Central memory CD8-positive, alpha-beta T cell (primary cell): ENCODE measurements at regions not wholly inside any gene's neighbourhood (a gene's known extent, or its start where the extent isn't known, plus 50 kb on each side); places are given as distances from the start of the nearest gene placed in this dataset.

ENCODE experiments used
- ATAC-seq: fragments of 150-1000 bp; cut with Tn5 transposase; replicated peaks from 2 replicates; pipeline ENCODE4 v1.10.0; 2022; ENCODE audit warnings: mild to moderate bottlenecking, moderate FRiP score, moderate number of reproducible peaks; ENCODE audit not compliant: poor library complexity, severe bottlenecking; ENCODE audit errors: extremely low read depth
- DNase-seq, 2 donors: peaks; one replicate each; pipeline ENCODE4 v3.0.0; 2021; ENCODE audit warnings: low spot score in 2 of 2
- H3K27ac Mint-ChIP-seq: one replicate; pipeline ENCODE4 v1.8.0; 2022; ENCODE audit warnings: low read depth, mild to moderate bottlenecking, moderate library complexity, mixed read lengths
- H3K27me3 Mint-ChIP-seq: one replicate; pipeline ENCODE4 v1.8.0; 2022; ENCODE audit warnings: mixed read lengths
- H3K36me3 Mint-ChIP-seq: one replicate; pipeline ENCODE4 v1.8.0; 2022; ENCODE audit warnings: mild to moderate bottlenecking, moderate library complexity, mixed read lengths; ENCODE audit not compliant: insufficient read depth
- H3K4me1 Mint-ChIP-seq: one replicate; pipeline ENCODE4 v1.8.0; 2022; ENCODE audit warnings: mixed read lengths
- H3K4me3 Mint-ChIP-seq: one replicate; pipeline ENCODE4 v1.8.0; 2022; ENCODE audit warnings: mild to moderate bottlenecking, moderate library complexity, mixed read lengths
- H3K9me3 Mint-ChIP-seq: one replicate; pipeline ENCODE4 v1.8.0; 2022; ENCODE audit warnings: mixed read lengths

DNA sequence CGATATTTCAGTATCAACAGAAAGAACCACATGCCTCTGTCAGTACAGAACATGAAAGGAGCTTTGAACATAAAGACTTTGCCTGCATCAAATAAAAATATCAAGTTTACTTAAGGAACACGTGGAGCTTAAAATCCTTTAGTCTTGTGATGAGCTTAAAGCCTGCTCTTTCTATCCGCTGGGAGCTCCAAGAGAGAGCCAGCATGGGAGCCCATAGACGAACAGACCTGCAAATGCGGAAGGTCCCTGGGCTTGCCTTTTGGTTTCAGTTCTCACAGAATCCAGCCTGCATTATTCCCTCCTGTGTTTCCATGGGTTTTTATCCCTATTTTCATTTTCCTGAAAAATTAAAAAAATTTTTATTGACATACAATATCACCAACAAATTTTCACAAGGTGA lies 530.6 kb upstream of the RGMA start:
- DNase-seq (no peak), ATAC-seq (no peak)
- H3K4me1 Mint-ChIP-seq, result no peaks in the 10 kb centered on the region
- H3K27ac Mint-ChIP-seq, result no peak overlapping the region
- H3K9me3 Mint-ChIP-seq, result no peaks in the 10 kb centered on the region
- H3K4me3 Mint-ChIP-seq, result no peak overlapping the region
- no peaks in the 10 kb centered on the region for H3K36me3 Mint-ChIP-seq
- peaks cover 74% of the 10 kb centered on the region for H3K27me3 Mint-ChIP-seq

DNA sequence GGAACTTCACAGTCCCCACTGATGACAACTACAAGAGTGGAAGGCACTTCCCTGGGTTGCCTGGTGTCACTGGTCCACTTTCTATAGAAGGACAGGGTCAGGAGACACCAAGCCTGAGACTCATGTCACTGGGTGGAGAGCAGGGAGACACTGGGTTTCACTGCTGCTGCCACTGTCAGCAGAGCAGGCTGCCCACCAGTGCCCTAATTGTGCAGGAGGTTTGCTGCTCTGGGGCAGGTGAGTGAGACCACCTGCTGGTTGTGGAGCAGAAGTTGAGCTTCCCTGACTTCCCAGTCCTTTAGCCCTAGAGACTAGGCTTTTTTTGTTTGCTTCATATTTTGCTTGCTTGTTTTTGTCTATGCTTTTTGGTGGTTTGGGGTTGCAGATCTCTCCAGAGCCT lies 528.4 kb upstream of the RGMA start:
- Mint-ChIP-seq H3K36me3 (no peaks in the 10 kb centered on the region), H3K27ac (no peak overlapping the region), H3K4me3 (no peak overlapping the region), H3K4me1 (no peaks in the 10 kb centered on the region), H3K9me3 (no peaks in the 10 kb centered on the region), H3K27me3 (peaks cover 71% of the 10 kb centered on the region)
- DNase-seq, result no peak
- no peak for ATAC-seq

DNA sequence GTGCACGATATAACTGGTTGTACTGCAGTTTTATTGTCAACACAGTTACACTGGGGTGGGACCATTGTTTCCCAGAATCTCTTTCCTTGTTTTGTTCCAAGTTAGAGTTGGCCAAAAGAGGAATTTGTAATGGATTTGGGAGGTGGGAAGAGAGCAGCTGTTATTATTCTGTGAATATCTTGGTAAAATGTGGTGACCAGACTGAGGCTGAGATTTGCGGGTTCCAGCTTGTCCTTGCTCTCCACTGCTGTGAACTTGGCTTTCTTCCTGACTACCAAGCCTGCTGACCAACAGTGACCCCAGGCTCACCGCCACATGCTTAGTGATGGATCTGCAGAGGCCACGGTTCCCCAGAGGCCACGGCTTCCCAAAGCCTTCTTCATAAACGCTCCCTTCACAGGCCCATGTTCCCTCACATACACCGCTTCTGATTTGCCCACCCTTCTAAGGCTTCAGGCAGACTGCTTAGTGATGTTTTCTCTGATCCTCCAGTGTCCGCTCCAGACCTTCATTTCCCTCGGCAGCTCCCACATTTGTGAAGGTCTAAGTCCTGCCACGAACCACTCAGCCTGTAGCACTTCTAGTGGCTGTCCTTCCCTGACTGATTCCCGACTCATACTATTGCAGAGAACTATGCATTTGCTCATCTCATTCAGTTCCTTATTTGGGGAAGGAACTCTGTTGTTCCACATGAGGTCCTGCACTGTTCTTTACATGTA lies 525.5 kb upstream of the RGMA start:
- Mint-ChIP-seq H3K4me3 (no peak overlapping the region), H3K9me3 (no peaks in the 10 kb centered on the region), H3K4me1 (no peaks in the 10 kb centered on the region), H3K36me3 (no peaks in the 10 kb centered on the region), H3K27me3 (peaks cover 64% of the 10 kb centered on the region), H3K27ac (no peak overlapping the region)
- no peak for DNase-seq
- no peak for ATAC-seq

DNA sequence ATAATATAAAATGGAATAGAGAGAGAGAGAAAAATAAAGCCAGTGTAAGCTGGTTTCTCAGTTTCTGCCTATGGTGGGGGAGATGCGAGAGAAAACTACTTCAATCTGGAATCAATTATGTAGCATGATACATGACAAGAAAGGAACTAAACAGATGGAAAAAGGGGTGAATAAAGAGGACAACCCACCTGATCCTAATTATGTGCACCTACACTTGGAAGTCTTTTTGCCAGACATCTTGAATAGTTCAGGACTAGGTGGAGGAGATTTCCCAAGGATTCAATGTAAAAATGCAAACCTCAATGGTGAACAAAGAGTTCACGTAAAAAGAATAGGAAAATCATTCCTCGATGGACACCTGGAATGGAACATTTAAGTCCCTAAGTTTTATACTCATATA lies 524.4 kb upstream of the RGMA start:
- Mint-ChIP-seq H3K4me1 (no peaks in the 10 kb centered on the region), H3K36me3 (no peaks in the 10 kb centered on the region), H3K4me3 (no peak overlapping the region), H3K9me3 (no peaks in the 10 kb centered on the region), H3K27ac (no peak overlapping the region), H3K27me3 (peaks cover 75% of the 10 kb centered on the region)
- no peak for DNase-seq
- no peak for ATAC-seq

DNA sequence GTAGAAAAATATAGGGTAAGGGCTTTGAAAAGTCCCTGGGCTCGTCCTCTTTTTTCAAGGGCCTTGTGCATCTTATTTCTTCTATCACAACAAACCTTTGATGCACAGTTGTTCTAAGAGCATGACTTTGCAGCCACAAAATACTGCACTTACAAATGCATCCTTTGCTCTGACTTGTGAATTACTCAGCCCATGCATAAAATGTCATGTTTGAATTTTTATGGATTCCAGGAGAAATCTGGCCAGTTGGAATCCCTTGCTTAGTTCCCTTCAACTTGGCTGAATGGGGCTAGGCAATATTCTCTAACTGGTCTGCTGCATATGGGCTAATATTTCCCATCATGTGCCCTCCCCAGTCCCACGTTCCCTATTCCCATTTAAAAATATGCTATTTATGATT lies 523.9 kb upstream of the RGMA start:
- Mint-ChIP-seq H3K27me3 (peaks cover 78% of the 10 kb centered on the region), H3K4me1 (no peaks in the 10 kb centered on the region), H3K4me3 (no peak overlapping the region), H3K9me3 (no peaks in the 10 kb centered on the region), H3K27ac (no peak overlapping the region), H3K36me3 (no peaks in the 10 kb centered on the region)
- ATAC-seq, result no peak
- no peak for DNase-seq

DNA sequence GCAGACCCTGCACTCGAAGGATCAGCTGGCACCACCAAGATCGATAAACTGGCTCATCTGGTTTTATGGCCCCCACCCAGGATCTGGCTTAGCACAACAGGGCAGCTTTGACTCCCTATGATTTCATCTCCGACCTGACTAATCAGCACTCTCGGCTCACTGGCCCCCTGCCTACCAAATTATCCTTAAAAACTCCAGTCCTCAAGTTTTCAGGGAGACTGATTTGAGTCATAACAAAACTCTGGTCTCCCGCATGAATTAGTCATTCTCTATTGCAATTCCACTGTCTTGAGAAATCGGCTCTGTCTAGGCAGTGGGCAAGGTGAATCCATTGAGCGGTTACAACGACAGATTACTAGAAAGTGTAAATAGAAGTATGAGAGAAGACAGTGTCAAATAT lies 521.9 kb upstream of the RGMA start:
- Mint-ChIP-seq H3K9me3 (no peaks in the 10 kb centered on the region), H3K27ac (no peak overlapping the region), H3K4me3 (no peak overlapping the region), H3K4me1 (no peaks in the 10 kb centered on the region), H3K36me3 (no peaks in the 10 kb centered on the region), H3K27me3 (peaks cover 66% of the 10 kb centered on the region)
- no peak for ATAC-seq
- DNase-seq, result no peak

DNA sequence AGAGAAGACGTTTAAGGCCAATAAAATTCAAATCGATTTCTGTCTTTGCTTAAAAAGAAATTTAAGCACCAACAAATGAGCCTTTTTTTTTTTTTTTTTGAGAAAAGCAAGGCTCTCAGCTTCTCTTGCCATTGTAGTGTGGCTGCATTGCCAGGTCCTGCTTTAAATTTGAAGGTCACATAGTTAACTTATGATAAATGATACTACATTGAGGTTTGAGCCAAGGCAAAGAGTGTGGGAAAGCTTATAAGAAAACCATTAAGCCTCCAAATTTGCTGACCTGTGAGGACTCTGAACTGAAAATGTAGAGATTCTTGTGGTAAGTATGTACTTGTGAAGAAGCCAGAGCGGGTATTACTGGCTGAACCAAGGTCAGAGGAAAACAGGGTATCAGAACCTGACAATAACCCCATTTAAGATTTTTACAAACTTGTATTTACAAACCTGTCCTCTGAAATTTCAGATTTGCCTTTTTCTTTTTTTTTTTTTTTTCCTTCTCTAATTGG lies 519.7 kb upstream of the RGMA start:
- Mint-ChIP-seq H3K27ac (no peak overlapping the region), H3K36me3 (no peaks in the 10 kb centered on the region), H3K4me1 (no peaks in the 10 kb centered on the region), H3K4me3 (no peak overlapping the region), H3K27me3 (peaks cover 65% of the 10 kb centered on the region), H3K9me3 (no peaks in the 10 kb centered on the region)
- ATAC-seq, result no peak
- no peak for DNase-seq

DNA sequence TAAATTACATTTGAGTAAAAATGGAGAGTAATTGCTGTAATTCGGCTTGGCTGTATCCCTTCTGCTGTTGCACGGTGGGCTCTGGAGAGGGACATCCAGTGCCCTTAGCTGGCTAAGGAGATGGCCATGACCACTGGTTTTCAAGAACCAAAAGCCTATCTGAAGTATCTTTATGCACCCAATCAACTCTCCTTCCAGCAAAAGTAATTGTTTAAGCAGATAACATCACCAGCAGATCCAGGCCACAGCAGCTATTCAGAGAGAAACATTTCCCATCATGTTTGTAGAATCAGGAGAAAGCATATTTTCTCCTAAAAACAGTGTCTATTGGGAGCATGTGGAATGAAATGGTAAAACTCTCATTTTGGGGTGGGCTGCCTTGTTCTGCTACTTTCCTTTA lies 514.5 kb upstream of the RGMA start:
- Mint-ChIP-seq H3K27me3 (peaks cover 76% of the 10 kb centered on the region), H3K36me3 (no peaks in the 10 kb centered on the region), H3K4me3 (no peak overlapping the region), H3K9me3 (no peaks in the 10 kb centered on the region), H3K27ac (no peak overlapping the region), H3K4me1 (no peaks in the 10 kb centered on the region)
- no peak for ATAC-seq
- no peak for DNase-seq

DNA sequence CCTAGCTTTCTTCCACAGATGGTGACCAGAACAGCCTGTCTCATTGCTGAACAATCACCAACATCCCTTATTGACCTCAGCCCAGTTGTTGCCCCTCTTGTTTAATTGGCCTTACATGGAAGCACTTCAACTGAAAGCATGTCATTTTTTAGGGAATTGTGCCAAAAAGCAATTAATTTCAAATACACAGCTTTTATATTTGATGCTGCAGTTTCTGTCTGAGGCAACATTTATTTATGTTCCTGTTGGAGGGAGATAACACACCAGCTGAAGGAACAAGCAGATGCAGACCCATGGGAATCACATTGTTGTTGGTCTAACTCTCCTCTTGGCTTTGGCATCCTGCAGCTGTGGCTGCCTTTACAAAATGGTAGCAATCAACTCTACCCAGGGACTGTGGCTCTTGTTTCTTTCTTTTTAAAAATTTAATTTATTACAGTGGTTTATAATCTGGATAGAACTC lies 498.1 kb upstream of the RGMA start:
- Mint-ChIP-seq H3K4me1 (no peaks in the 10 kb centered on the region), H3K9me3 (no peaks in the 10 kb centered on the region), H3K36me3 (no peaks in the 10 kb centered on the region), H3K27ac (no peak overlapping the region), H3K27me3 (peaks cover 61% of the 10 kb centered on the region), H3K4me3 (no peak overlapping the region)
- no peak for DNase-seq
- ATAC-seq, result no peak

DNA sequence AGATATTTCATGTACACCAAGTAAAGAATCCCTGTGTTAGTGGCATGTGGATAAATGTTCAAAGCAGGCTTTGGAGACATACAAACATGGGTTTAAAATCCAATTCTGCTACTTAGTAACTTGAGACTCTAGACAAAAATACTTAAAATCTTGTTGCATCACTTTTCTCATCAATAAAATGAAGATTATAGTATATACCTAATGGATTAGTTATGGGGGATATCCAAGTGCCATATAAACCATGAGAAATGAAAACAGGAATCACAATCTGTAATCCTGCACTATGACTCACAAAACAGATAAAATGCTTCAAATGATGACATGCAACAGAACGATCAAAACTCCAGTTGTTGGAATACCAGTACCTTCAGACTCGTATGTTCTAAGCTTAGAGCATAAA lies 496.0 kb upstream of the RGMA start:
- ATAC-seq (no peak), DNase-seq (no peak)
- H3K9me3 Mint-ChIP-seq, result no peaks in the 10 kb centered on the region
- H3K36me3 Mint-ChIP-seq, result no peaks in the 10 kb centered on the region
- H3K4me1 Mint-ChIP-seq, result no peaks in the 10 kb centered on the region
- no peak overlapping the region for H3K27ac Mint-ChIP-seq
- peaks cover 61% of the 10 kb centered on the region for H3K27me3 Mint-ChIP-seq
- no peak overlapping the region for H3K4me3 Mint-ChIP-seq

DNA sequence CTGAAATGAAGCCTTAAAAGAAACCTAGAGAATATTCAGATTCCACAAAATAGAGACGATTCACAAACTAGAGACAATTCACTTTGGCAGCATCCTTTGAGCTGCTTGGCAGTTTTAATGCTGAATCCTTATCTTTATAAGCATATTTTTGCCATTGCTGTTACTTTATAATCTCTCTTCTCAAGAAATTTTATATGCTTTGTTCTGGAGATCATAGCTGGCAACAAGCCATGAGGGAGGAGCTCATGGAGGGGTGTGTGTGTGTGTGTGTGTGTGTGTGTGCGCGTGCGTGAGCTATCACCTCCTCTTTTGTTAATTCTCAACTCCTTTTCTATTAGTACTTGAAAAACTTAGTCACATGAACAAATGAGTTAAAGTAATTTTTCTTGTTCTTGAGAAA lies 495.0 kb upstream of the RGMA start:
- no peak overlapping the region for H3K4me3 Mint-ChIP-seq
- ATAC-seq (no peak), DNase-seq (no peak)
- no peaks in the 10 kb centered on the region for H3K36me3 Mint-ChIP-seq
- peaks cover 62% of the 10 kb centered on the region for H3K27me3 Mint-ChIP-seq
- peaks cover 4% of the 10 kb centered on the region for H3K9me3 Mint-ChIP-seq
- H3K4me1 Mint-ChIP-seq, result no peaks in the 10 kb centered on the region
- no peak overlapping the region for H3K27ac Mint-ChIP-seq

DNA sequence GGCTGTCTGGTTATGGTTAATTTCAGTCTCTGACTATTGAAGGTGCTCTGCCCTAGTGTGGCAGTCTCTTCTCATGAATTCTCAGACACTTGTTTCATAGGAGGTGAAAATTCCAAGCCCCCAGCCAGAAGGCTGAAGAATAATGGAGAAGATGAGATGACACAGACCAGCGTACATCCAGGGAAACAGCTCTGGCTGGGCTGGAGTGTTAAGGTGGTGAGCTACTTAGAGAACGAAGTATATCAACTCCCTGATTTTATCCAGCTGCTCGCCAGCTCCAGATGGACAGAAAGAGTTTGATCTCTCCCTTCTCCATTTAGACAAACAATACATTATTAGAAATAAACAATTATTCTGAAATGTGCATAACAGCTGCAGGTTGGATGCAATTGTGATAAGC lies 494.5 kb upstream of the RGMA start:
- no peaks in the 10 kb centered on the region for H3K4me1 Mint-ChIP-seq
- ATAC-seq (no peak), DNase-seq (no peak)
- no peak overlapping the region for H3K27ac Mint-ChIP-seq
- peaks cover 4% of the 10 kb centered on the region for H3K9me3 Mint-ChIP-seq
- peaks cover 62% of the 10 kb centered on the region for H3K27me3 Mint-ChIP-seq
- no peaks in the 10 kb centered on the region for H3K36me3 Mint-ChIP-seq
- no peak overlapping the region for H3K4me3 Mint-ChIP-seq

DNA sequence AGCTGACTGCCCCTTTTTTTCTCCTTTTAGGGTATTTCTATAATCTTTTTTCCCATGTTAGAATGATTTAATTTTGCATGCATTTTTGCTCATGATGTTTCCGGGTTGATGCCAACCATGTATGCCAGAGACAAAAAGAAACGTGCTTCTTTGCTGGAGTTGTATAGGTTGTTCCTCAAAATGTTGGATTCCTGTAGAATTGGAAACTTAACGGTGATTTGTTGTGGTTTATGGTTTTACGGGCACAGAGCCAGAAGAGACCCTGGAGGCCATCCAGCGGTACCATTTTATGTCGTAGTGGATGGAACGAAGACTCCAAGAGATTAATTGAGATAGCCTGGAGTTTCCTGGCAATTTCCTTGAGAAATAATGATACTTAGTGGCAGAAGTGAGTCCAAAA lies 481.5 kb upstream of the RGMA start:
- ATAC-seq (no peak), DNase-seq (no peak)
- no peak overlapping the region for H3K27ac Mint-ChIP-seq
- no peaks in the 10 kb centered on the region for H3K9me3 Mint-ChIP-seq
- no peaks in the 10 kb centered on the region for H3K36me3 Mint-ChIP-seq
- H3K4me3 Mint-ChIP-seq, result no peak overlapping the region
- peaks cover 59% of the 10 kb centered on the region for H3K27me3 Mint-ChIP-seq
- H3K4me1 Mint-ChIP-seq, result no peaks in the 10 kb centered on the region
